HG02588 (cell line): ENCODE measurements at regions not wholly inside any gene's neighbourhood (a gene's known extent, or its start where the extent isn't known, plus 50 kb on each side); places are given as distances from the start of the nearest gene placed in this dataset.
"Not testable (repeated sequence)": the region's sequence is repeated elsewhere in the genome, so short reads cannot be mapped to it uniquely, and the experiment has no call there.

Experiments used
- ATAC-seq: cut with Tn5 transposase; IDR thresholded peaks from one replicate; pipeline ENCODE4 v1.9.1; 2021; ENCODE audit warnings: mild to moderate bottlenecking, moderate library complexity; ENCODE audit not compliant: unreplicated experiment

DNA sequence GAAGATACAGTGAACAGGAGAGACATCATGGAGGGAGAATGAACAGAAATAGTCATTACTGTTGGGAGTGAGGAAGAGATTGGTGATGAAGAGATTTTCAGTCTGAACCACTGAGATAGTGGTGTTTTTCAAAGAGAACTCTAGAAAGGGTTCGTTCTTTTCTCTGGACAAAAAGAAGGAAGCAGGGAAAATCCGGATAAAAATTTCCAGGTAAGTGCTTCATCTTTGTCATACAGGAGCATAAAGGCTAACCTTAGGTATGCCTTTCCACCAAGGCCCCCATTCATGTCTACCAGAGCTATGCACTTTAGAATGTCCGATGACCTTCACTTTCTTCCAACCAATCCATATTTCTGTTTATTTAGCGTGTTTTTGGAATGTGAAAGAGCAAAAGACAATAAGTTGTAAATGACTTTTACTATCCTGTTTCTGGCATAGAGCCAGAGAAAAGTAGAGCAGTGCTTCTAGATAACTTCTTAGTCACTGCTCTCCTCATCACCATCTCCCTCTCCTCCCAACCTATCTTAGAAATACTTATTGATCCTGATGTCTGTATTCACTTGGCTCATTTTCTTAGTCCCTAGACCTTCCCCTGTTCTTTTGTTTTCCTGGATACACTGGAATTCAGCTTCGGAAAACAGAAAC lies 116.5 kb downstream of the TTC6 start:
- no peak for ATAC-seq

DNA sequence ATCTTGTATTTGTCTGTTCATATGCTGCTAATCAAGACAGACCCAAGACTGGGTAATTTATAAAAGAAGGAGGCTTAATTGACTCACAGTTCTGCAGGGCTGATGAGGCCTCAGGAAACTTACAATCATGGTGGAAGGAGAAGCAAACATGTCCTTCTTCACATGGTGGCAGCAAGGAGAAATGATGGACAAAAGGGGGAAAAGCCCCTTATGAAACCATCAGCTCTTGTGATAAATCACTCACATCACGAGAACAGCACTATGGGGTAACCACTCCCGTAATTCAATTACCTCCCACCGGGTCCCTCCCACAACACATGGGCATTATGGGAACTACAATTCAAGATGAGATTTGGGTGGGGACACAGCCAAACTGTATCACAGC lies 117.0 kb downstream of the TTC6 start:
- ATAC-seq, result not testable (repeated sequence)

DNA sequence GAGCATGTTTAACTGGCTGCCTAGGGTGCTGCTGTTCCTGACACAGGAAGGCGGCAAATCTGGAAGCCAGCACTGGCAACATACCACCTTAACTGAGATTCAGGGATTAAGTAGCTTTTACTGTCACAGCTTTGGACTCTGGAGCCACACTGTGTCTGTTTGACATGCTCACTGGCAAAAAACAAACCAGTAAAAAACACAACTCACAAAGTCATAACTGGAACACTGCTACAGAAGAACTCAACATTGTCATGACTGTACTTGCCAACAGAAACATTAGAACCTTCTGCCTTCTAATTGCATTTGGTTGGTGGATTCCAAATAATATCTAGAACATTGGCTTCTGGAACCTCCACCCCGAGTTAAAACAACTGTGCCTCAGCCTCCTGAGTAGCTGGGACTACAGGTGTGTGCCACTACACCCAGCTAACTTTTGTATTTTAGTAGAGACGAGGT lies 117.6 kb downstream of the TTC6 start:
- ATAC-seq, result no peak

DNA sequence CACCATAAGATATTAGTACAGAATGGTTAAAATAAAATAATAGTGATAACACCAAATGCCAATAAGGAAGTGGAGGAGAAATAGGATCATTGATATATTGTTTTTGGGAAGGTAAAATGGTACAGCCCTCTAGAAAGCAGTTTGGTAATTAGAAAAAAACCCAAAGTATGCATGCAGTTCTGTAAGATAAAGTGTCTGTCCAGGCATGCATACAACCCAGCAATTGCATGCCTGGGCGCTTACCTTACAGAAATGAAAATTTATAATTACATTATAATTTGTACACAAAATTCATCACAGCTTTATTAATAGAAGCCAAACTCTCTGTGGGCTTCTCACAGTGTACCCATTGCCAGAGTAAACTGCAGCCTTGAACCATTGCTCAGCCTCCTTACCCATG lies 124.7 kb downstream of the TTC6 start:
- ATAC-seq, result no peak

DNA sequence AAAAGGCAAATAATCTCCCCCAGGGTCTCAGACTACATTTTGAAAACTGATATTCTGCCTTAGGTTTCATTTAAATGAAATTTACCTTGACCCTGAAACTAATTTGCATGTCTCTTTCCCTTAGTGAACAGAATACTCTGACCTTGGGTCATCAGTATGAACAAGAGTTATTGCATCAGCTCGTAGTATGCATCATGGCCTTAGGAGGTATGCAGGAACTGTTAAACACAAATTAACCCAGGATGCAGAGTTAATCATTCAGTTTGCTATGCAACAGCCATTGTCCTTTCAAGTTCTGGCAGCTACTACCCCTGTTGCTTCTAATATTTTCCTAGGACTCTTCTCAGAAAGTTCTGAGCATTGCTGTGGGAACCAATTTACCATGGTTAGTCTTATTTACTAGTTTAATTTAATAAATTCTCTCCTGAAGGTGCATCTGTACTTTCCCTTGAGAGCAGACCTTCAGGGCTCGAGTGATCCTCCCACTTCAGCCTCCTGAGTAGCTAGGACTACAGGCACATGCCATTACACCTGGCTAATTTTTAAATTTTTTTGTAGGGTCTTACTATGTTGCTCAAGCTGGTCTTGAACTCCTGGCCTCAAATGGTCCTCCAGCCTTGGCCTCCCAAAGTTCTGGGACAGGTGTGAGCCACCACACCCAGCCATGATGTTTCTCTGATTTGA lies 126.7 kb downstream of the TTC6 start:
- no peak for ATAC-seq

DNA sequence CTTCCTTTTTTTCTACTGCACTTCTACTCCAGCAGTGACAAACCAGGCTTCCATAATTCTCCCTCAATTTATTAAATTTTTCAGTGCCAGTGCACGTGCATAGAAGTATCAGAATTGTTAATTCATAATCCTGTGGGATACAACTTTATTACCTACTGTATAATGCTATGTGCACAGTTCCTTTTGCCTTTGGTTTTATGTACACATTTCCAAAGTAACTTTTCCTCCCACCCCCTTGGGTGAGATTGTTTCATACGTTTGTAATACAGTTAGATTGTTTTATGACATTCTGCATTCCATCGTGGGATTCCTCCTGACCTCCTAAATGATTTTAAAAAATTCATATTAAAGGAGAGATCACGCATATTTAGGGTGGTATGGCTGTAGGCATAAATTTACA lies 128.1 kb downstream of the TTC6 start:
- no peak for ATAC-seq

DNA sequence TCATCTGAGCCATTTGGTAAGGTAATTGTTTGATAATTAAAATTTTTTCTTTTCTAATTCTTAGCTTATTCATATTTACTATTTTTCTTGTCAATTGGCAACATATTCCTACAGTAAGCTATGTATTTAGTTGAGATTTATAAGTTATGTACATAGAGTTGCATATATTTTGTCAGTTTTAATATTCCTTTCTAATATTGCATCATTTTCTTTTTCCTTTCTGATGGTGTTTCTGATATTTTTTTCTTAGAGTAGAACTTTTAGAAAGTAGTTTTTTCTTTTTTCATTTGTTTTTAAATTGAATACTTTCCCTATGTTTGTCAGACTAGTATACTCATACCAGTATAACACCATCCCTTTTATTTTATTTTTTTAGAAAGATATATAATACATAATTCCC lies 131.3 kb downstream of the TTC6 start:
- ATAC-seq, result no peak

DNA sequence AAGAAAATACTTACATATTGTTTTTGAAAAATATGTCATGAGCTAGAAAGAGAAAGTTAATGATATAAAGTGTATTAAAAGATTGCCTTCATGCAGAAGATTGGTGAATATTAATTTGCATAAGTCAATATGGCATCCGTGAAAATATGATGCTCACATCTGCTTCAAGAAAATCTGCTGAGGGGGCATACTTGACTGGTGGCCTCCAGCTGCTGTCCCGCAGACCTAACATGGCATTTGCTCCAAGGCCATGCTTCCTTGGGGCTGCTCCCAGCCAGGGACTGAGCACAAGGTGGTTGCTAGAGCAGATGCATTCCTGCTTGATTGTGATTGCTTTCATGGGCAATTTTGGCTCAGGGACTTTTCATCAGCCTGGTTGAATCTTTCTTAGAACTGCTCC lies 133.8 kb downstream of the TTC6 start:
- ATAC-seq, result no peak

DNA sequence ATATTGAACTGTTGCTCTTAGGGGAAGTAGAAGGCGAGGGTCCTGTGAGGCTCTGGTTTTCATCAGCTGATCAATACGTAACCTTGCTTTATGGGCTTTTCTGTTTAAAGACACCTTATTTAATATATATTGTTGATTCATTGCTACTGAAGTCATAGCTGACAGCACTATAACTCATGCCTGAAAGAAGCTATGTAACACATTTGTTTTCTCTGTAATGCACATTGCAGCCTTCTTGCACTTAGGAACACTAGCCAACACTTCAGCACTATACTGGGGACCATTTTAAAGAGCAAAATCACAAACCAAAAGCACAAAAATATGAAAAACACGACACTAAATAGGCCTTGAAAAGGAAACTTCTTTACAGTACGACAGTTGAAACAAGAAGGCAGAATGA lies 135.7 kb downstream of the TTC6 start:
- ATAC-seq, result no peak

DNA sequence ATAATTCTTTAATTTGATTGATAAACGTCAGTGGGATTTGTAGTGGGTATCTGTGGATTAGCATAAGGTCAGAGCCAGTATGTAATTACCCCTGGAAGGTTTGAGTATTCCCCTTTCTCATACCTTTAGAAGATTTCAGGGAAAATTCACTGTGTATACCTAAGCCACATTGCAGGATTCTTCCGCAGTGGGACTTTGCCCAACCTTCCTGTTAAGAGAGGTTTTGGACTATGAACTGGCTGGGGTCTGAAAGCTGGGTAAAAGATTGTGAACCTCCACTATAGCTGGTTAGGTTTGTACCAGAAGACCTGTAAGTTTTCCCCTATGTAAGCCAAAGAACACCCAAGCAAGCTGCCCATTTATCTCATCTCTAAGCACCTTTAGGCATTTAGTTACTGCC lies 150.2 kb downstream of the TTC6 start:
- ATAC-seq, result no peak

DNA sequence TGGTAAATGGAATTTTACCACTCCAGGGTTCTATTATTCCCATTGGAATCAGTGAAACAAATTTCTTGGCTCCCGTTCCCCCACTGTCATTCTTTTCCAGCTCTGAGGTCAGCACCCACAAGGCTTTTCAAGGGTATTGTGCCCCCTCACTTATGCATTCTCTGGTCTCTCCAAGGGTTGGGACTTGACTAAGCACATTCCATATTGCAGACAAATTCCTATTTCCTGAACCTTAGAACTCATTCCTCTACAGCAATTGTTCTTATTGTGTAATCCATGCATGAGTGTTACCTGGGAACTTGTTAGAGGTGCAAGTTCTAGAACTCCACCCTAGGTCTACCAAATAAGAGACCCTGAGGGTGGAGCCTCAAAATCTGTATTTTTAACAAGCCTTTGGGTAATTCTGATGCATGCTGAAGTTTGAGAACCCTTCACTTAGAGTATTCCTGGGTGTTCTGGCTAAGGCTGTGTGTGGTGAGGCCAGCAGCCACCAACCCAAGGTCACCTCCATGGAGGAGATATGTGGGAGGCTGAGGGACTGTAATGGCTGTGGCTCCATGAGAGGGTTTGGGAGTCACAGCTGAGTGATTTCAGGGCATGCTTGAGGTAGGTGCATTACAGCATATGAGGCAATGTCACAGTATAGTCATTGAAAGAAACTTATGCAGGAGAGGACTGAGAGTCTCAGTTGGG lies 150.9 kb downstream of the TTC6 start:
- ATAC-seq, result no peak

DNA sequence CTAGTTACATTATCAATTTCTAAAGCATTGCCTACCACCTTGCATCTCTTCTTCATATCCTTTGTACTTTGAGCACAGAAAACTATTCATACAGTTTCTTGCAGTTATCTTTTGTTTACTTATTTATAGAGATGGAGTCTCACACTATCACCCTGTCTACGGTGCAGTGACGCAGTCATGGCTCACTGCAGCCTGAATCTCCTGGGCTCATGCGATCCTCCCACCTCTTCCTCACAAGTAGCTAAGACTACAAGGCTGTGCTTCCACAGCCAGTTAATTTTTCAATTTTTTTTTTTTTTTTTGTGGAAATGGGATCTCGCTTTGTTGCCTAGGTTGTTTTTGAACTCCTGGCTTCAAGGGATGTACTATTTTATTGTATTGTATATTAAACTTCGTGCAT lies 158.0 kb downstream of the TTC6 start:
- ATAC-seq, result no peak

DNA sequence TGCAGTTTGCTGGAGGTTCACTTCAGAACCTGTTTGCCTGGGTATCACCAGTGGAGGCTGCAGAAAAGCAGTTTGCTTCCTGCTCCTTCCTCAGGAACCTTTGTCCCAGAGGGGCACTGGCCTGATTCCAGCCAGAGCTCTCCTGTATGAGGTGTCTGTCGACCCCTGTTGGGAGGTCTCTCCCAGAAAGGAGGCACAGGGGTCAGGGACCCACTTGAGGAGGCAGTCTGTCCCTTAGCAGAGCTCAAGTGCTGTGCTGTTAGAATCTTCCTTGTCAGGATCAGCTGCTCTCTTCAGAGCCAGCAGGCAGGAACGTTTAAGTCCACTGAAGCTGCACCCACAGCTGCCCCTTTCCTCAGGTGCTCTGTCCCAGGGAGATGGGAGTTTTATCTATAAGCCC lies 164.8 kb downstream of the TTC6 start:
- not testable (repeated sequence) for ATAC-seq

DNA sequence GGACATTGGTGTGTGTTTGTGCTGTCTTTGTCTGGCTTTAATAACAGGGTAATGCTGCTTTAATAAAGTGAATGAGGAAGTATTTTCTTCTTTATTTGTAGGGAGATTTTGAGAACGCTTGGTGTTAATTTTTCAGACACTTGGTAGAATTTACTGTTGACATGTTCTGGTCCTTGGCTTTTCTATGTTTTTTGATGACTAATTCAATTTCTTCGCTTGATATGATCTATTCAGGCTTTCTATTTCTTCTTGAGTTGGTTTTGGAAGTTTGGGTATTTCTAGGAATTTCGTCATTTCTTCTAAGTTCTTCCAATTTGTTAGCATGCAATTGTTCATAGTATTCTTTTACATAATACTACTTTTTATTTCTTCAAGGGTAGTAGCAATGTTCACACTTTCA lies 167.8 kb downstream of the TTC6 start:
- ATAC-seq, result no peak

DNA sequence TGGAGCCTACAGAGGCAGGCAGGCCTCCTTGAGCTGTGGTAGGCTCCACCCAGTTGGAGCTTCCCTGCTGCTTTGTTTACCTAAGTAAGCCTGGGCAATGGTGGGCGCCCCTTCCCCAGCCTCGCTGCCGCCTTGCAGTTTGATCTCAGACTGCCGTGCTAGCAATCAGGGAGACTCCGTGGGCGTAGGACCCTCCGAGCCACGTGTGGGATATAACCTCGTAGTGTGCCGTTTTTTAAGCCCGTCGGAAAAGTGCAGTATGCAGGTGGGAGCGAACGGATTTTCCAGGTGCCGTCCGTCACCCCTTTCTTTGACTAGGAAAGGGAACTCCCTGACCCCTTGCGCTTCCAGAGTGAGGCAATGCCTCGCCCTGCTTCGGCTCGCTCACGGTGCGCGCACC lies 176.9 kb downstream of the TTC6 start:
- ATAC-seq, result not testable (repeated sequence)

DNA sequence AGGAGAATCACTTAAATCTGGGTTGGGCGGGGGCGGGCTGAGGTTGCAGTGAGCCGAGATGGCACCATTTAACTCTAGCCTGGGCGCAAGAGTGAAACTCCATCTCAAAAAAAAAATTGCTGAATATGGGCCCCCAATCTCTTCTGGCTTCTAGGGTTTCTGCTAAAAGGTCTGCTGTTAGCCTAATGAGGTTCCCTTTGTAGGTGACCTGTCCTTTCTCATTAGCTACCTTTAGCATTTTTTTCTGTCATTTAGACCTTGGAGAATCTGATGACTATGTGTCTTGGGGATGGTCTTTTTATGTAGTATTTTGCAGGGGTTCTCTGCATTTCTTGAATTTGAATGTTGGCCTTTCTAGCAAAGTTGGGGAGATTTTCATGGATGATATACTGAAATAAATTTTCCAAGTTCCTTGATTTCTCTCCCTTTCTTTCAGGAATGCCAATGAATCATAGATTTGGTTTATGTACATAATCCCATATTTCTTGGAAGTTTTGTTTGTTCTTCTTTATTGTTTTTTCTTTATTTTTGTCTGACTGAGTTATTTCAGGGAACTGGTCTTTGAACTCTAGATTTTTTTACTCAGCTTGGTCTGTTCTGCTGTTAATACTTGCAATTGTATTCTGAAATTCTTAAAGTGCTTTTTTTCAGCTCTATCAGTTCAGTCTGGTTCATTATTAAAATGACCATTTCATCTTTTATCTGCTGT lies 181.5 kb downstream of the TTC6 start:
- ATAC-seq, result no peak

DNA sequence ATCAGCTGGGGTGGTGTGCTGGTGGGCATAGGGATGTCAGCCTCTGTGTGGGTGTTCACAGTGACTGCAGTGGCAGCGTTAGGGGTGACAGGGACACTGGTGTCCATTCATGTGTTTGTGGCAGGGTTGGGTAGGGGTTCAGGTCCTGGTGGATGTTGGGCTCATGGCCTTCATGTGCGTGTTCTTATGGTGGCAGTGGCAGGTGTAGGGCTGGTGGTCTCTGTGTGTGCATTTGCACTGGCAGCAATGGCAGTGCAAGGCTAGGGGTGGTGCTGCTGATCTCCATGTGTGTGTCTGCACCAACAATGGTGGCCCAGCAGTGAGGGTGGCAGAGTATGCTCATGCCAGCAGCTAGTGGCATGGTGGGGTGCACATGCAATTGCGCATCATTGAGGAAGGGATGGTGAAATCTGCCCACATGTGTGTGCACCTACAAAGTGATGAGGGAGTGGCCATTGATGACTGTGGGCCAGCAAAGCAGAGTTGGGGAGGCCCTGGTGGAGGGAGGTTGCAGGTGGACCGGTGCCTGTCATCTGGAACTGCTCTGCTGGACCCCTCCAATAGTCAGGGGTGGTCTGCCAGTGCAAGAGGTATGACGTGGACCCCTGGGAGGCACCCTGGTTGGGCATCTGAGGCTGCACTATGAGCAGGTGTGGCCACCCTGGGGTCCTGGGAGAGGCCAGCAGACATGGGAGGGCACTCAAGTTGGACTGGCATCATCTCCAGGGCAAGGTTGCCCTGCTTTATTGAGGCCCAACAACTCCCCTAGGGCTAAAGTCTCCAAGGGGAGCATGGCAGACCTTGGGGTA lies 182.9 kb downstream of the TTC6 start:
- ATAC-seq, result no peak

DNA sequence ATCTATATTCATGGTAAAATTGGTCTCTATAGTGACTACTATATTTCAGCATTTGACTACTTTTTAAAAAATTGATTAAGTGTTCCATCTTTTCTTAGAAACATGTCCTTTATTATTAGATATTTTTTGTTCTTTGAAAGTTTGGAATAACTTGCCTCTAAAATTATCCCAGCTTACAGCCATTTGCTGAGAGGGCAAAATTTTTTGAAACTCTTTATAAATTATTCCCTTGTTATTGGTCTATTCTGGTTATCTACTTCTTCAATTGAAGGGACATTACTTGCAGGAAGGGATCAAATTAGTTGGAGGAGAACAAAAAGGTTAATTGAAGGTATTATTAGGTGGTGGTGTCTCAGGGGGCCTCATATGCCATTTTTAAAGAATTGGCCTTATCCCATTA lies 184.1 kb downstream of the TTC6 start:
- no peak for ATAC-seq

DNA sequence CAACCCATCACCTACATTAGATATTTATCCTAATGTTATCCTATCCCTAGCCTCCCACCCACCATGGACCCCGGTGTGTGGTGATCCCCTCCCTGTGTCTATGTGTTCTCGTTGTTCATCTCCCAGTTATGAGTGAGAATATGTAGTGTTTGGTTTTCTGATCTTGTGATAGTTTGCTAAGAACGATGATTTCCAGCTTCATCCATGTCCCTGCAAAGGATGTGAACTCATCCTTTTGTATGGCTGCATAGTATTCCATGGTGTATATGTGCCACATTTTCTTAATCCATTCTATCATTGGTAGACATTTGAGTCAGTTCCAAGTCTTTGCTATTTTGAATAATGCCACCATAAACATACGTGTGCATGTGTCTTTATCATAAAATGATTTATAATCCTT lies 185.3 kb downstream of the TTC6 start:
- not testable (repeated sequence) for ATAC-seq

DNA sequence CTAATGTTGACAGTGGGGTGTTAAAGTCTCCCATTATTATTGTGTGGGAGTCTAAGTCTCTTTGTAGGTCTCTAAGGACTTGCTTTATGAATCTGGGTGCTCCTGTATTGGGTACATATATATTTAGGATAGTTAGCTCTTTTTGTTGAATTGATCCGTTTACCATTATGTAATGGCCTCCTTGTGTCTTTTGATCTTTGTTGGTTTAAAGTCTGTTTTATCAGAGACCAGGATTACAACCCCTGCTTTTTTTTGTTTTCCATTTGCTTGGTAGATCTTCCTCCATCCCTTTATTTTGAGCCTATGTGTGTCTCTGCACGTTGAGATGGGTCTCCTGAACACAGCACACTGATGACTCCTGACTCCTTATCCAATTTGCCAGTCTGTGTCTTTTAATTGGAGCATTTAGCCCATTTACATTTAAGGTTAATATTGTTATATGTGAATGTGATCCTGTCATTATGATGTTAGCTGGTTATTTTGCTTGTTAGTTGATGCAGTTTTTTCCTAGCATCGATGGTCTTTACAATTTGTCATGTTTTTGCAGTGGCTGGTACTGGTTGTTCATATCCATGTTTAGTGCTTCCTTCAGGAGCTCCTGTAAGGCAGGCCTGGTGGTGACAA lies 188.9 kb downstream of the TTC6 start:
- not testable (repeated sequence) for ATAC-seq
